ENCODE measurements at regions not wholly inside any gene's neighbourhood (a gene's known extent, or its start where the extent isn't known, plus 50 kb on each side); places are given as distances from the start of the nearest gene placed in this dataset.

GRCh38 chr10:4229106-4229505 lies 444.1 kb upstream of the KLF6 start:
- TF ChIP-seq CTCF (IDR thresholded peaks at IDR 0.05; ENCODE audit: poor library complexity) (no peak), EZH2 (IDR thresholded peaks at IDR 0.05; ENCODE audit: borderline replicate concordance) (no peak), EZH2phosphoT487 (IDR thresholded peaks at IDR 0.05; ENCODE audit: low read depth, severe bottlenecking, unreplicated experiment) (no peak)
